ENCODE measurements at regions not wholly inside any gene's neighbourhood (a gene's known extent, or its start where the extent isn't known, plus 50 kb on each side); places are given as distances from the start of the nearest gene placed in this dataset.

DNA sequence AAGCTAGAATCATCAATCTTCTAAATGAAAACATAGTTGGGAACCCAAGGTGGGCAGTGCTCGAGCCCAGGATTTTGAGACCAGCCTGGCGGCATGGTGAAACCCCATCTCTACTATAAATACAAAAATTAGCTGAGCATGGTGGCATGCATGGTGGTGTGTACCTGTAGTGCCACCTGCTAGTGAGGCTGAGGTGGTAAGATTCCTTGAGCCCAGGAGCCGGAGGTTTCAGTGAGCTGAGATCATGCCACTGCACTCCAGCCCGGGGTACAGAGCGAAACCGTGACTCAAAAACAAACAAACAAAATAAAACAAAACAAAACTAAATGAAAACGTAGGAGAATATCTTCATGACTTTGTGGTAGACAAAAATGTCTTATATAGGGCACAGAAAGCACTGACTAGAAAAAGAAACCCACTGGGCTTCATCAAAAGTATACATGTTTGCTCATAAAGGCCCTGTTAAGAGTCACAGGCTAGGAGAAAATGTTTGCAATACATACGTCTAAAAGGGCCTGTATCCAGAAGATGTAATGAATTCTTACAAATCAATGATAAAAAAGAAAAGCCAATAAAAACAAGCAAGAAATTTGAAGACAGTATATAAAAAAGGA is 353.6 kb downstream of the FGF9 start:
- no CpG with 5 or more reads among the region's 8 CpGs for WGBS (ENCODE audit: extremely low coverage, insufficient coverage, low lambda C conversion rate)
- DNase-seq: no peak
- Histone ChIP-seq H4K5ac (ENCODE audit: low read length) (no peak overlapping the region), H3K79me1 (ENCODE audit: low read length) (no peaks in the 10 kb centered on the region), H3K4me2 (ENCODE audit: low read length) (no peak overlapping the region), H3K4ac (ENCODE audit: low read depth, low read length) (no peak overlapping the region), H2BK5ac (ENCODE audit: low read length) (no peak overlapping the region), H3K79me2 (ENCODE audit: control insufficient read depth, insufficient read depth, low read length) (no peaks in the 10 kb centered on the region), H3K9ac (ENCODE audit: low read length) (no peak overlapping the region), H4K8ac (ENCODE audit: low read depth, low read length) (no peak overlapping the region), H3K4me1 (ENCODE audit: control insufficient read depth, low read depth, low read length) (no peaks in the 10 kb centered on the region), H3K36me3 (ENCODE audit: control insufficient read depth, insufficient read depth, low read length) (no peaks in the 10 kb centered on the region), H2BK15ac (replicated peaks; ENCODE audit: low read depth) (no peak overlapping the region), H3K27me3 (ENCODE audit: insufficient read depth, low read length, poor library complexity) (no peaks in the 10 kb centered on the region), H3K4me3 (ENCODE audit: low read length) (no peak overlapping the region), H2AK5ac (ENCODE audit: low read length) (no peak overlapping the region), H3K23ac (ENCODE audit: low read length) (no peak overlapping the region), H2BK120ac (ENCODE audit: low read depth, low read length) (no peak overlapping the region), H3K27ac (ENCODE audit: low read depth, low read length) (no peak overlapping the region), H3K56ac (ENCODE audit: low read length) (no peak overlapping the region), H3K18ac (ENCODE audit: low read length) (no peak overlapping the region)

- H2BK5ac ChIP-seq (ENCODE audit: low read length): no peak overlapping the region
- no CpG with 5 or more reads among the region's 8 CpGs for WGBS (ENCODE audit: extremely low coverage, insufficient coverage, low lambda C conversion rate)
- no peaks in the 10 kb centered on the region for H3K36me3 ChIP-seq (ENCODE audit: control insufficient read depth, insufficient read depth, low read length)
These were observed 356.7 kb downstream of the FGF9 start for GRCh38 chr13:22027566-22027965.

GRCh38 chr13:22028831-22029230 is 358.0 kb downstream of the FGF9 start:
- Histone ChIP-seq H3K23ac (ENCODE audit: low read length) (no peak overlapping the region), H3K4ac (ENCODE audit: low read depth, low read length) (no peak overlapping the region), H3K4me3 (ENCODE audit: low read length) (no peak overlapping the region), H2AK5ac (ENCODE audit: low read length) (no peak overlapping the region), H3K56ac (ENCODE audit: low read length) (no peak overlapping the region), H3K4me2 (ENCODE audit: low read length) (no peak overlapping the region), H3K27ac (ENCODE audit: low read depth, low read length) (no peak overlapping the region), H3K79me2 (ENCODE audit: control insufficient read depth, insufficient read depth, low read length) (no peaks in the 10 kb centered on the region), H2BK120ac (ENCODE audit: low read depth, low read length) (no peak overlapping the region), H4K8ac (ENCODE audit: low read depth, low read length) (no peak overlapping the region), H3K36me3 (ENCODE audit: control insufficient read depth, insufficient read depth, low read length) (no peaks in the 10 kb centered on the region), H3K27me3 (ENCODE audit: insufficient read depth, low read length, poor library complexity) (no peaks in the 10 kb centered on the region), H4K5ac (ENCODE audit: low read length) (no peak overlapping the region), H3K9ac (ENCODE audit: low read length) (no peak overlapping the region), H3K79me1 (ENCODE audit: low read length) (no peaks in the 10 kb centered on the region), H2BK15ac (replicated peaks; ENCODE audit: low read depth) (no peak overlapping the region), H3K18ac (ENCODE audit: low read length) (no peak overlapping the region), H2BK5ac (ENCODE audit: low read length) (no peak overlapping the region), H3K4me1 (ENCODE audit: control insufficient read depth, low read depth, low read length) (no peaks in the 10 kb centered on the region)
- no CpG with 5 or more reads among the region's 7 CpGs for WGBS (ENCODE audit: extremely low coverage, insufficient coverage, low lambda C conversion rate)
- DNase-seq: no peak

More at GRCh38 chr13:22027566-22027965, 356.7 kb downstream of the FGF9 start:
- Histone ChIP-seq H3K18ac (ENCODE audit: low read length) (no peak overlapping the region), H4K8ac (ENCODE audit: low read depth, low read length) (peak overlapping the region; percentile 5), H2AK5ac (ENCODE audit: low read length) (no peak overlapping the region), H3K79me1 (ENCODE audit: low read length) (no peaks in the 10 kb centered on the region), H3K4me2 (ENCODE audit: low read length) (no peak overlapping the region), H3K4me1 (ENCODE audit: control insufficient read depth, low read depth, low read length) (no peaks in the 10 kb centered on the region), H3K79me2 (ENCODE audit: control insufficient read depth, insufficient read depth, low read length) (no peaks in the 10 kb centered on the region), H3K56ac (ENCODE audit: low read length) (no peak overlapping the region), H3K27me3 (ENCODE audit: insufficient read depth, low read length, poor library complexity) (no peaks in the 10 kb centered on the region), H4K5ac (ENCODE audit: low read length) (no peak overlapping the region), H3K9ac (ENCODE audit: low read length) (no peak overlapping the region), H3K4ac (ENCODE audit: low read depth, low read length) (no peak overlapping the region), H3K23ac (ENCODE audit: low read length) (no peak overlapping the region), H3K4me3 (ENCODE audit: low read length) (no peak overlapping the region), H3K27ac (ENCODE audit: low read depth, low read length) (no peak overlapping the region), H2BK120ac (ENCODE audit: low read depth, low read length) (no peak overlapping the region), H2BK15ac (replicated peaks; ENCODE audit: low read depth) (no peak overlapping the region)
- peak; percentile 85 for DNase-seq

DNA sequence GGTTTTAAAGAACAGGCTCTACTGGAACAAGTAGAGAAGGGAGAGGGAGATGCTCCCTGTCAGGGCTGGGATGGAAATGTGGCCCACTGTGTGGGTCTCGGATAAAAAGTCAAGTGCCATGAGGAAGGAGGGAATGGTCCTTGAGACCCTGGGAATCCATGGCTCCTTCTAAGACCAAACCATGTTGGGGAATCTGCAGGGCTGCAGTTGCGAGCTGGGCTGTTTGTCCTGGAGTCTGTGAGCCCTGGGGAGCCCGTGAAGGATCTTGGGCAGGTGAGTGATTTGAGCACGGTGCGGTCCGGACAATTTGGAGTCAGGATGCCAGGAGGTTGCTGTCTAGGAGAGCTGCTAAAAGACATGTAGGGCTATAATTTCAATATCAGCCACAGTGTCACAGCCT is 359.4 kb downstream of the FGF9 start:
- no peaks in the 10 kb centered on the region for H3K27me3 ChIP-seq (ENCODE audit: insufficient read depth, low read length, poor library complexity)
- no CpG with 5 or more reads among the region's 6 CpGs for WGBS (ENCODE audit: extremely low coverage, insufficient coverage, low lambda C conversion rate)
- no peak overlapping the region for H2BK120ac ChIP-seq (ENCODE audit: low read depth, low read length)
- no peak overlapping the region for H3K27ac ChIP-seq (ENCODE audit: low read depth, low read length)
- H3K18ac ChIP-seq (ENCODE audit: low read length): no peak overlapping the region
- H2AK5ac ChIP-seq (ENCODE audit: low read length): no peak overlapping the region
- H4K8ac ChIP-seq (ENCODE audit: low read depth, low read length): no peak overlapping the region
- H3K56ac ChIP-seq (ENCODE audit: low read length): no peak overlapping the region
- no peak overlapping the region for H3K4ac ChIP-seq (ENCODE audit: low read depth, low read length)
- H3K79me1 ChIP-seq (ENCODE audit: low read length): no peaks in the 10 kb centered on the region
- no peak overlapping the region for H2BK5ac ChIP-seq (ENCODE audit: low read length)
- no peak overlapping the region for H2BK15ac ChIP-seq (replicated peaks; ENCODE audit: low read depth)
- H3K23ac ChIP-seq (ENCODE audit: low read length): no peak overlapping the region
- H3K9ac ChIP-seq (ENCODE audit: low read length): no peak overlapping the region
- no peak overlapping the region for H4K5ac ChIP-seq (ENCODE audit: low read length)
- no peak for DNase-seq
- H3K4me2 ChIP-seq (ENCODE audit: low read length): no peak overlapping the region
- H3K79me2 ChIP-seq (ENCODE audit: control insufficient read depth, insufficient read depth, low read length): no peaks in the 10 kb centered on the region
- H3K36me3 ChIP-seq (ENCODE audit: control insufficient read depth, insufficient read depth, low read length): no peaks in the 10 kb centered on the region
- no peak overlapping the region for H3K4me3 ChIP-seq (ENCODE audit: low read length)
- H3K4me1 ChIP-seq (ENCODE audit: control insufficient read depth, low read depth, low read length): no peaks in the 10 kb centered on the region

- Histone ChIP-seq H4K5ac (ENCODE audit: low read length) (no peak overlapping the region), H3K4me3 (ENCODE audit: low read length) (no peak overlapping the region), H3K27ac (ENCODE audit: low read depth, low read length) (no peak overlapping the region), H2BK15ac (replicated peaks; ENCODE audit: low read depth) (no peak overlapping the region), H3K4me1 (ENCODE audit: control insufficient read depth, low read depth, low read length) (no peaks in the 10 kb centered on the region), H3K27me3 (ENCODE audit: insufficient read depth, low read length, poor library complexity) (no peaks in the 10 kb centered on the region), H2AK5ac (ENCODE audit: low read length) (no peak overlapping the region), H3K23ac (ENCODE audit: low read length) (no peak overlapping the region), H3K36me3 (ENCODE audit: control insufficient read depth, insufficient read depth, low read length) (no peaks in the 10 kb centered on the region), H3K4me2 (ENCODE audit: low read length) (no peak overlapping the region), H3K18ac (ENCODE audit: low read length) (no peak overlapping the region), H3K4ac (ENCODE audit: low read depth, low read length) (no peak overlapping the region), H2BK120ac (ENCODE audit: low read depth, low read length) (no peak overlapping the region), H3K56ac (ENCODE audit: low read length) (no peak overlapping the region), H2BK5ac (ENCODE audit: low read length) (no peak overlapping the region), H4K8ac (ENCODE audit: low read depth, low read length) (no peak overlapping the region), H3K9ac (ENCODE audit: low read length) (no peak overlapping the region), H3K79me2 (ENCODE audit: control insufficient read depth, insufficient read depth, low read length) (no peaks in the 10 kb centered on the region), H3K79me1 (ENCODE audit: low read length) (no peaks in the 10 kb centered on the region)
- WGBS (ENCODE audit: extremely low coverage, insufficient coverage, low lambda C conversion rate): no CpG with 5 or more reads among the region's 5 CpGs
- DNase-seq: no peak
These were observed 360.9 kb downstream of the FGF9 start for GRCh38 chr13:22031702-22032286.

GRCh38 chr13:22032905-22033304 is 362.0 kb downstream of the FGF9 start:
- Histone ChIP-seq H3K4ac (ENCODE audit: low read depth, low read length) (no peak overlapping the region), H3K27me3 (ENCODE audit: insufficient read depth, low read length, poor library complexity) (no peaks in the 10 kb centered on the region), H3K4me1 (ENCODE audit: control insufficient read depth, low read depth, low read length) (no peaks in the 10 kb centered on the region), H3K4me3 (ENCODE audit: low read length) (no peak overlapping the region), H3K9ac (ENCODE audit: low read length) (no peak overlapping the region), H3K27ac (ENCODE audit: low read depth, low read length) (no peak overlapping the region), H3K79me2 (ENCODE audit: control insufficient read depth, insufficient read depth, low read length) (no peaks in the 10 kb centered on the region), H4K8ac (ENCODE audit: low read depth, low read length) (no peak overlapping the region), H2BK15ac (replicated peaks; ENCODE audit: low read depth) (no peak overlapping the region), H2BK5ac (ENCODE audit: low read length) (no peak overlapping the region), H2AK5ac (ENCODE audit: low read length) (no peak overlapping the region), H3K79me1 (ENCODE audit: low read length) (no peaks in the 10 kb centered on the region), H3K18ac (ENCODE audit: low read length) (no peak overlapping the region), H4K5ac (ENCODE audit: low read length) (no peak overlapping the region), H3K36me3 (ENCODE audit: control insufficient read depth, insufficient read depth, low read length) (no peaks in the 10 kb centered on the region), H3K4me2 (ENCODE audit: low read length) (no peak overlapping the region), H2BK120ac (ENCODE audit: low read depth, low read length) (no peak overlapping the region), H3K56ac (ENCODE audit: low read length) (no peak overlapping the region), H3K23ac (ENCODE audit: low read length) (no peak overlapping the region)
- no CpG with 5 or more reads among the region's 6 CpGs for WGBS (ENCODE audit: extremely low coverage, insufficient coverage, low lambda C conversion rate)
- DNase-seq: no peak
